Liver (tissue), 7 donors: ENCODE measurements at regions not wholly inside any gene's neighbourhood (a gene's known extent, or its start where the extent isn't known, plus 50 kb on each side); places are given as distances from the start of the nearest gene placed in this dataset.

Source experiments
- DNase-seq: peaks from one replicate; pipeline ENCODE4 v3.0.0-alpha.2; 2017; ENCODE audit warnings: low spot score
- H3K27ac ChIP-seq, 2 donors: one replicate each; pipeline ENCODE4 v1.7.0; 2013; ENCODE audit warnings: inconsistent platforms in 2 of 2, low read length in 2 of 2, control low read depth in 1 of 2, low read depth in 1 of 2, mild to moderate bottlenecking in 1 of 2
- H3K27me3 ChIP-seq, 4 donors: one replicate each; pipeline versions ENCODE4 v1.6.1 to v1.7.0; 2013; ENCODE audit warnings: low read length in 3 of 4, inconsistent platforms in 1 of 4, mild to moderate bottlenecking in 1 of 4, moderate library complexity in 1 of 4; ENCODE audit not compliant: control insufficient read depth in 4 of 4, insufficient read depth in 4 of 4
- H3K36me3 ChIP-seq, 4 donors: one replicate each; pipeline versions ENCODE4 v1.6.1 to v1.7.0; 2013; ENCODE audit warnings: low read length in 3 of 4, mild to moderate bottlenecking in 3 of 4, low read depth in 1 of 4, moderate library complexity in 1 of 4; ENCODE audit not compliant: control insufficient read depth in 4 of 4, insufficient read depth in 3 of 4
- H3K4me1 ChIP-seq, 4 donors: one replicate each; pipeline versions ENCODE4 v1.6.1 to v1.7.0; 2013; ENCODE audit warnings: low read length in 3 of 4, mild to moderate bottlenecking in 3 of 4, moderate library complexity in 1 of 4; ENCODE audit not compliant: control insufficient read depth in 4 of 4, insufficient read depth in 4 of 4
- H3K4me3 ChIP-seq, 3 donors: one replicate each; pipeline versions ENCODE4 v1.6.1 to v1.7.0; 2013; ENCODE audit warnings: low read length in 3 of 3, control low read depth in 1 of 3, low read depth in 1 of 3, mild to moderate bottlenecking in 1 of 3
- H3K9ac ChIP-seq, 2 donors: one replicate each; pipeline ENCODE4 v1.7.0; 2013; ENCODE audit warnings: low read length in 2 of 2, mild to moderate bottlenecking in 2 of 2, moderate library complexity in 2 of 2, control low read depth in 1 of 2, low read depth in 1 of 2
- H3K9me3 ChIP-seq, 4 donors: one replicate each; pipeline versions ENCODE4 v1.6.1 to v1.7.0; 2013; ENCODE audit warnings: low read length in 3 of 4; ENCODE audit not compliant: control insufficient read depth in 4 of 4
- EGR1 ChIP-seq, 2 donors: IDR thresholded peaks; 2 replicates each; pipeline ENCODE4 v1.6.1; 2016 to 2018; ENCODE audit warnings: antibody characterized with exemption in 2 of 2, low read depth in 2 of 2
- FOXA1 ChIP-seq: IDR thresholded peaks from 2 replicates; pipeline ENCODE4 v1.6.1; 2016; ENCODE audit warnings: antibody characterized with exemption
- FOXA2 ChIP-seq: IDR thresholded peaks from 2 replicates; pipeline ENCODE4 v1.6.1; 2016; ENCODE audit warnings: antibody characterized with exemption
- GABPA ChIP-seq, 2 donors: IDR thresholded peaks in 1 of 2; conservative IDR thresholded peaks in 1 of 2; 2 replicates each; pipeline ENCODE4 v1.6.1; 2016; ENCODE audit warnings: antibody characterized with exemption in 2 of 2, mild to moderate bottlenecking in 1 of 2, moderate library complexity in 1 of 2
- HNF4G ChIP-seq: IDR thresholded peaks from 2 replicates; pipeline ENCODE4 v1.6.1; 2016; ENCODE audit warnings: antibody characterized with exemption
- MAX ChIP-seq: IDR thresholded peaks from 2 replicates; pipeline ENCODE4 v1.6.1; 2016; ENCODE audit warnings: antibody characterized with exemption
- RAD21 ChIP-seq, 2 donors: IDR thresholded peaks; 2 replicates each; pipeline ENCODE4 v1.6.1; 2016; ENCODE audit warnings: antibody characterized with exemption in 2 of 2, mild to moderate bottlenecking in 2 of 2
- REST ChIP-seq: IDR thresholded peaks from 2 replicates; pipeline ENCODE4 v1.6.1; 2016; ENCODE audit warnings: antibody characterized with exemption, mild to moderate bottlenecking
- SP1 ChIP-seq: IDR thresholded peaks from 2 replicates; pipeline ENCODE4 v1.6.1; 2018; ENCODE audit warnings: antibody characterized with exemption, mild to moderate bottlenecking
- TAF1 ChIP-seq: conservative IDR thresholded peaks from 2 replicates; pipeline ENCODE4 v1.6.1; 2016; ENCODE audit warnings: antibody characterized with exemption, mild to moderate bottlenecking
- YY1 ChIP-seq: IDR thresholded peaks from 2 replicates; pipeline ENCODE4 v1.6.1; 2016; ENCODE audit warnings: antibody characterized with exemption, mild to moderate bottlenecking
- WGBS: extraction: QIAGEN DNeasy Blood & Tissue Kit; methylation state at CpG from one replicate; pipeline ENCODE4 v1.1.7; 2013; 5-methylcytosine and 5-hydroxymethylcytosine counted together
- TF ChIP-seq, protein P1 (sequence below): IDR thresholded peaks from 2 replicates; pipeline ENCODE4 v1.6.1; 2016; ENCODE audit warnings: antibody characterized with exemption
- donor health status: healthy.
- donor health status: healthy.
- donor health status: healthy.
- donor health status: healthy.

DNA sequence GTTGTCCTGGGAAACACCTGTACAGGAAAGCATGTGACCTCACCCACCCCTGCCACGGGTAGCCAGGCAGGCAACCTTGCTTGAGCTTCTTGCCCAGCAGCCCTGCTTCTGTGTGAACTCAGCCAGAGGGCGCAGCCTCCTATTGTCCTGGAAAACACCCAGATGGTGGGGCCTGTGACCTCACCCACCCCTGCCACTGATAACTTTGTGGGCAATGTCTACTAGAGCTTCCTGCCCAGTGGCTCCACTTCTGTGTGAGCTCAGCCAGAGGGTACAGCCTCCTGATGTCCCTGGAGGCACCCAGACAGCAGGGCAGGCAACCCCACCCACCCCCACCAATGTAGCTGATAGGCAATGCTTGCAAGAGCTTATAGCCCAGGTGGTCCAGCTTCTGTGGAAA lies 146.3 kb downstream of the DTHD1 start:
- DNase-seq, result no peak
- Histone ChIP-seq H3K27me3 (peaks cover 0 to 3% (median 1%) of the 10 kb centered on the region in 4 donors), H3K27ac (no peak overlapping the region), H3K4me1 (no peaks in the 10 kb centered on the region), H3K36me3 (no peaks in the 10 kb centered on the region), H3K9me3 (no peaks in the 10 kb centered on the region), H3K4me3 (no peak overlapping the region), H3K9ac (no peak overlapping the region)
- TF ChIP-seq, protein P1, sequence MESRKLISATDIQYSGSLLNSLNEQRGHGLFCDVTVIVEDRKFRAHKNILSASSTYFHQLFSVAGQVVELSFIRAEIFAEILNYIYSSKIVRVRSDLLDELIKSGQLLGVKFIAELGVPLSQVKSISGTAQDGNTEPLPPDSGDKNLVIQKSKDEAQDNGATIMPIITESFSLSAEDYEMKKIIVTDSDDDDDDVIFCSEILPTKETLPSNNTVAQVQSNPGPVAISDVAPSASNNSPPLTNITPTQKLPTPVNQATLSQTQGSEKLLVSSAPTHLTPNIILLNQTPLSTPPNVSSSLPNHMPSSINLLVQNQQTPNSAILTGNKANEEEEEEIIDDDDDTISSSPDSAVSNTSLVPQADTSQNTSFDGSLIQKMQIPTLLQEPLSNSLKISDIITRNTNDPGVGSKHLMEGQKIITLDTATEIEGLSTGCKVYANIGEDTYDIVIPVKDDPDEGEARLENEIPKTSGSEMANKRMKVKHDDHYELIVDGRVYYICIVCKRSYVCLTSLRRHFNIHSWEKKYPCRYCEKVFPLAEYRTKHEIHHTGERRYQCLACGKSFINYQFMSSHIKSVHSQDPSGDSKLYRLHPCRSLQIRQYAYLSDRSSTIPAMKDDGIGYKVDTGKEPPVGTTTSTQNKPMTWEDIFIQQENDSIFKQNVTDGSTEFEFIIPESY, result no peak
- no peak for TF ChIP-seq YY1
- no peak for TF ChIP-seq HNF4G
- TF ChIP-seq FOXA1, result no peak
- TF ChIP-seq RAD21 (IDR thresholded peaks at IDR 0.05), result no peak
- no peak for TF ChIP-seq GABPA (IDR thresholded peaks at IDR 0.05 in 1 of 2, conservative IDR thresholded peaks at IDR 0.05 in 1 of 2)
- WGBS, result 55% methylated on average over 2 of the region's 2 CpGs

DNA sequence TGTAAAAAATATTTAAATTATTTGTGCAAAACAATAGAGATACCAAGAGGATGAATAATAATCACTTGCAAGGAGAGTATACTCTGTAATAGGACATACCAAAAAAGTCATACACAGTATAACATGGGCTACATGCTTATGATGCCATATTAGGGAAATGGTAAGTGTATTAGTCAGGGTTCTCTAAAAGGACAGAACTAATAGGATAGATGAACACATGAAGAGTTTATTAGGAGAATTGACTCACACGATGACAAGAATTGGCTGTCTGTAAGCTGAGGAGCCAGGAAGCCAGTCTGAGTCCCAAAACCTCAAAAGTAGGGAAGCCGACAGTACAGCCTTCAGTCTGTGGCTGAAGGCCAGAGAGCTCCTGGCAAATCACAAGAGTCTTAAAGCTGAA lies 151.2 kb downstream of the DTHD1 start:
- no peak overlapping the region for H3K9ac ChIP-seq
- WGBS, result 55% methylated on average over 2 of the region's 2 CpGs
- DNase-seq, result no peak
- H3K9me3 ChIP-seq, result no peaks in the 10 kb centered on the region
- H3K4me1 ChIP-seq, result no peaks in the 10 kb centered on the region
- H3K27me3 ChIP-seq, result peaks cover 0 to 3% (median 1%) of the 10 kb centered on the region in 4 donors
- H3K27ac ChIP-seq, result no peak overlapping the region
- no peak overlapping the region for H3K4me3 ChIP-seq
- no peaks in the 10 kb centered on the region for H3K36me3 ChIP-seq
- TF ChIP-seq GABPA (IDR thresholded peaks at IDR 0.05 in 1 of 2, conservative IDR thresholded peaks at IDR 0.05 in 1 of 2) (no peak), MAX (no peak), TAF1 (no peak), EGR1 (IDR thresholded peaks at IDR 0.05; ENCODE audit: low read depth in 2 of 2) (no peak), FOXA1 (no peak)

DNA sequence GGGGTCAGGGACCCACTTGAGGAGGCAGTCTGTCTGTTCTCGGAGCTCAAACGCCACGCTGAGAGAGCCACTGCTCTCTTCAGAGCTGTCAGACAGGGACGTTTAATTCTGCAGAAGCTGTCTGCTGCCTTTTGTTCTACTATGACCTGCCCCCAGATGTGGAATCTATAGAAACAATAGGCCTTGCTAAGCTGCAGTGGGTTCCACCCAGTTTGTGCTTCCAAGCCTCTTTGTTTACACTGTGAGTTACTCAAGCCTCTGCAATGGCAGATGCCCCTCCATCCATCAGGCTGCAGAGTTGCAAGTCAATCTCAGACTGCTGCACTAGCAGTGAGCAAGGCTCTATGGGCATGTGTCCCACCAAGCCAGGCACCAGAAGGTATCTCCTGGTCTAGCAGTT lies 158.1 kb downstream of the DTHD1 start:
- Histone ChIP-seq H3K27ac (no peak overlapping the region), H3K4me3 (no peak overlapping the region), H3K27me3 (no peaks in the 10 kb centered on the region), H3K9me3 (no peaks in the 10 kb centered on the region), H3K9ac (no peak overlapping the region), H3K36me3 (no peaks in the 10 kb centered on the region), H3K4me1 (no peaks in the 10 kb centered on the region)
- TF ChIP-seq SP1 (no peak), MAX (no peak), RAD21 (IDR thresholded peaks at IDR 0.05) (no peak)
- 47% methylated on average over 4 of the region's 4 CpGs for WGBS
- no peak for DNase-seq

GRCh38 chr4:36445480-36445879 lies 164.1 kb downstream of the DTHD1 start:
- Histone ChIP-seq H3K27ac (no peak overlapping the region), H3K9ac (no peak overlapping the region), H3K36me3 (no peaks in the 10 kb centered on the region), H3K27me3 (peaks cover 0 to 2% (median 0%) of the 10 kb centered on the region in 4 donors), H3K9me3 (no peaks in the 10 kb centered on the region), H3K4me1 (no peaks in the 10 kb centered on the region), H3K4me3 (no peak overlapping the region)
- DNase-seq, result no peak
- WGBS, result 85% methylated on average over 2 of the region's 2 CpGs
- TF ChIP-seq REST (no peak), MAX (no peak), FOXA1 (no peak), FOXA2 (no peak), GABPA (IDR thresholded peaks at IDR 0.05 in 1 of 2, conservative IDR thresholded peaks at IDR 0.05 in 1 of 2) (no peak)
- TF ChIP-seq, protein P1, result no peak
